IPS DF 6.9 (cell line): ENCODE measurements at regions not wholly inside any gene's neighbourhood (a gene's known extent, or its start where the extent isn't known, plus 50 kb on each side); places are given as distances from the start of the nearest gene placed in this dataset.

Source experiments
- DNase-seq: peaks from one replicate; pipeline ENCODE4 v3.0.0-alpha.2; 2013; ENCODE audit warnings: low read depth, low spot score
- H3K27ac ChIP-seq: one replicate; pipeline ENCODE4 v1.5.1; 2013; ENCODE audit warnings: low read length, control low read depth
- H3K27me3 ChIP-seq: 2 replicates; pipeline ENCODE4 v1.6.1; 2013; ENCODE audit warnings: mild to moderate bottlenecking, low read length; ENCODE audit not compliant: control insufficient read depth, insufficient read depth
- H3K36me3 ChIP-seq: 2 replicates; pipeline ENCODE4 v1.6.1; 2013; ENCODE audit warnings: low read length; ENCODE audit not compliant: control insufficient read depth, insufficient read depth
- H3K4me1 ChIP-seq: 2 replicates; pipeline ENCODE4 v1.6.1; 2013; ENCODE audit warnings: low read length; ENCODE audit not compliant: control insufficient read depth, insufficient read depth
- H3K4me3 ChIP-seq: 2 replicates; pipeline ENCODE4 v1.5.1; 2013; ENCODE audit warnings: mild to moderate bottlenecking, low read length
- H3K9me3 ChIP-seq: 2 replicates; pipeline ENCODE4 v1.6.1; 2013; ENCODE audit warnings: low read length, inconsistent platforms; ENCODE audit not compliant: control insufficient read depth, insufficient read depth
- WGBS: extraction: QIAGEN DNeasy Blood & Tissue Kit; methylation state at CpG from one replicate; pipeline ENCODE4 v1.1.7; 2013; ENCODE audit warnings: mixed read lengths, missing lambda C conversion rate; ENCODE audit not compliant: insufficient read length, insufficient coverage; 5-methylcytosine and 5-hydroxymethylcytosine counted together

DNA sequence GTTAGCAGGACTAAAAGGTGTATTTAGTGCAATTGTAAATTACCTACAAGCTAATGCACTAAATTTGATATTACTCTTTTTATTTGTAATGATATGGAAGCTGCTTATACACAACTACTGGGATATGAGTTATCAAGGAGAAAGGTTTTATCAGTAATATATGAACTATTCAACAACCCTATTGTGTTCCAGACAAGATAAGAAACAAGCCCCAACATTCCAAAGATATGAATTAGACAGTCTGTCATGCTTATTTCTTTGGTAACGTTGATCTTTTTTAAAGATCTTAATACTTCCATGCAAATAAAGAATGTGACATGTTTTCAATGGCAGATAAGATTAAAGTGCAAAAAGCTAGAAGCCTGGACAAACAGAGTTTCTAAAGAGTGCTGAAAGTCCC lies 314.0 kb upstream of the THBS1 start:
- no peaks in the 10 kb centered on the region for H3K9me3 ChIP-seq
- DNase-seq, result no peak
- H3K27ac ChIP-seq, result no peak overlapping the region
- H3K36me3 ChIP-seq, result no peaks in the 10 kb centered on the region
- no peaks in the 10 kb centered on the region for H3K27me3 ChIP-seq
- no CpG with 5 or more reads among the region's 1 CpG for WGBS
- H3K4me3 ChIP-seq, result no peak overlapping the region
- no peaks in the 10 kb centered on the region for H3K4me1 ChIP-seq

DNA sequence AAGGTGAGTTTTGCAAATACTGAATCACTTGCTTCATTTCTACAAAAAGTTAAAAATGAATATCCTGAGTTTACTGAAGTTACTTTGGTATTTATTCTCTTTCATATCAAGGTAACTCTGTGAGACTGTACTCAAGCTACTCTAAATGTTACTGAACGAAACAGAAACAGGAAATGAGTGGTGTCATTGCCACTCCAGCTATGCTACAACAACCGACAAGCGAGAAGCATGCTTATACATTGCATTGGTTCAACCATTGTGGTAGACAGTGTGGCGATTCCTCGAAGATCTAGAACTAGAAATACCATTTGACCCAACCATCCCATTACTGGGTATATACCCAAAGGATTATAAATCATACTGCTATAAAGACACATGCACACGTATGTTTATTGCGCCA lies 313.2 kb upstream of the THBS1 start:
- no peaks in the 10 kb centered on the region for H3K27me3 ChIP-seq
- no peaks in the 10 kb centered on the region for H3K4me1 ChIP-seq
- DNase-seq, result no peak
- H3K27ac ChIP-seq, result no peak overlapping the region
- WGBS, result no CpG with 5 or more reads among the region's 7 CpGs
- H3K9me3 ChIP-seq, result no peaks in the 10 kb centered on the region
- H3K4me3 ChIP-seq, result no peak overlapping the region
- H3K36me3 ChIP-seq, result no peaks in the 10 kb centered on the region

DNA sequence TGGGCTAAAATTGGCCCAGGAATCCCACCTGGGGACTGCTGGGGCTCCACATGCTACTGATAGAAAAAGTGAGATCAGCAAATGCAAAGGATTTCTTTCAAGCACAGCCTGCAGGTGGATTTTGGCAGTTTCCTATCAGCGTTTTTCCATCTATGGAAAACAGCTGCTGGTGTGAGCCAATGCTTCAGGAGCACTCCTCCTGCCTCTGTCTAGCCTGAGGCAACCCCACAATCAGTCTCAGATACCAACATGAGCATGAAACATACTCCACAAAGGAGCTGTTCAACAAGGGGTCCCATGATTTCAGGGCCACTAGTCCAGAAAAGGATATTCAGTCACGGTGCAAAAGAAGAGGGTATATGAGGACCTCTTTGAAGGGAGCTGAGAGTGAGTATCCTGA lies 311.5 kb upstream of the THBS1 start:
- H3K27ac ChIP-seq, result no peak overlapping the region
- no peaks in the 10 kb centered on the region for H3K4me1 ChIP-seq
- H3K36me3 ChIP-seq, result no peaks in the 10 kb centered on the region
- no peak for DNase-seq
- no peaks in the 10 kb centered on the region for H3K9me3 ChIP-seq
- no peaks in the 10 kb centered on the region for H3K27me3 ChIP-seq
- H3K4me3 ChIP-seq, result no peak overlapping the region
- WGBS, result no CpG with 5 or more reads among the region's 2 CpGs

DNA sequence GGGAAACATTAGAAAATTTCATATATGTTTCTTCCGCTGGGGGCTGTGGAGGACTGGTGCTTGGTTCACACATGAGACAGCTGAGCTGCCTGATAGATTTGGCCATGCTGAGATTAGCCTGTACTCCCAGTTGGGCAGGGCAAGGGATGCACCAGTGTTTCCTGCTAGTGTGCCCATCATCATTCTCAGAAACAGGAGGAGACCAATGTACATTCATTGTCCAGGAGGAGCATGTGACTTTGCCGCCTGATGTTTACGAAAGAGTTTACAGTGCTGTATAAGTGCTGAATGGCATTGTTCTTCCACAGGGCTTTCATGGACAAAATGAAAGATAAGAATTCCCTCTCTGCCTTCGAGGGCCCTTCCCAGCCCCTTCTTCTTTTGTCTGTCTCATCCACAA lies 311.1 kb upstream of the THBS1 start:
- Histone ChIP-seq H3K4me3 (no peak overlapping the region), H3K9me3 (no peaks in the 10 kb centered on the region), H3K36me3 (no peaks in the 10 kb centered on the region), H3K4me1 (no peaks in the 10 kb centered on the region), H3K27me3 (no peaks in the 10 kb centered on the region), H3K27ac (no peak overlapping the region)
- no CpG with 5 or more reads among the region's 4 CpGs for WGBS
- DNase-seq, result no peak

DNA sequence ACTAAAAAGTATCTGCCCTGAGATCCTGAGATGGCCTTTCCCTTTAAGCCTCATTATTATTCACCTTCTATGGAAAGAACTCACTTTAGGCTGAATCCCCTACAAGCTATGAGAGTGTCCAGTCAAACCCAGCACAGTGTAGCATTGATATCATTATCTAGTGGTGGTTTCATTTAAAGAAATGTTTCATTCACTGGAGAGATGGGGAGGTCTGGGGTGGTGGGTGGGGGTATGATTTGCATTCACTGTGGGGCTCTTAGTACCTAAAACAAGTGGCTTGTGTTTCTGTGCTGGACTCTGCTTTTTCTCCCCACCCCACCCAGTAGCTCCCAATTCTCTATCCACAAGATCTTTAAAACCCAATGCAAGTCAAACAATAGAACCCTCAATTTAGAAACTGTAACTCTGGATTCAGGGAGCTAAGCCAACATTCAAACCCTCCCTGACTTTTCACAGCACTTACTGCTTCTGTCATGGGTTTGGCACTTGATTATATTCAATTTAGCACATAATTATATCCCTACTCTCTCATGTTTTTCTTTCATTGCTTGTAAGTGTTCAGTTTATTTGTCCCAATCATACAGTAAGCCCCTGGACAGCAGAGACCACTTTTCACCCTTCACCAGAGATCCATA lies 310.5 kb upstream of the THBS1 start:
- Histone ChIP-seq H3K4me1 (0 out of 2 replicates have a peak, but pooled peaks cover 1% of the 10 kb centered on the region), H3K9me3 (no peaks in the 10 kb centered on the region), H3K36me3 (no peaks in the 10 kb centered on the region), H3K27ac (no peak overlapping the region), H3K27me3 (no peaks in the 10 kb centered on the region), H3K4me3 (no peak overlapping the region)
- DNase-seq, result no peak

DNA sequence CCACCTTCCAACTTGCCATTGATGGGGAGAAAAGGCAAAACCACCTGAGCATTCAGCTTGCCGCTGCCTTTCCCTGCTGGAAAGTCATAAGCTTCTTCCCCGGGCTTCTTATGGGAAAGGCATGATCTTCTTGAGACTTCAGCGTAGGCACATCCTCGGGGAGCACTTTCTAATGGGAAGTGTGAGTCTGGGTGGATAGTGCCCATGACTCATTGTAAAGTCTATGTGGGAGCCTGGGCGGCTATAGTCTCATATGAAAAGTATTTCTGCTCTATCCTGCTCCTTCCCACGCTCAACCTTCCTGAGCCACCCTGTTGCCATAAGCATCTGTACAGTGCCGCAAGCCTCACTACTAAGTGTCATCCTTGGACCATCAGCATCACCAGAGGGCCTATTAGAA lies 309.9 kb upstream of the THBS1 start:
- WGBS, result no CpG with 5 or more reads among the region's 7 CpGs
- H3K27me3 ChIP-seq, result no peaks in the 10 kb centered on the region
- 0 out of 2 replicates have a peak, but pooled peaks cover 1% of the 10 kb centered on the region for H3K4me1 ChIP-seq
- H3K36me3 ChIP-seq, result no peaks in the 10 kb centered on the region
- H3K4me3 ChIP-seq, result no peak overlapping the region
- no peaks in the 10 kb centered on the region for H3K9me3 ChIP-seq
- DNase-seq, result no peak
- H3K27ac ChIP-seq, result no peak overlapping the region

DNA sequence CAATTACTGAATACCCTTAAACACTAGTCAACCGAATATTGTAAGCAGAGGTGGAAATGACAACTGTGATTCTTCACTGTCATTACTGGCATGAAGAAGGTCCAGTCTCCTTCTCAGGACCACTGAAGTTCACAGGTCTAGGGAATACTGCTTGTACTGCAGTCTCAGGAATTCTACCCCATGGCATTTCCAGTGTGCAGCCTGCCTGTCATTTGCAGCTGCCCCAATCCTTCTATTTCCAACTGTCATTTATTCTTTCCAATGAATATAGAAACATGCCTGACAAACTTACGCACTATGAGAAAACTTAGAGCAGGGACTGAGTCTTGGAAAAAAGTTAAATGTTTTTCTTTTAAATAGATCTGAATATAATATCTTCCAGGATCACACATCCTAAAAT lies 308.0 kb upstream of the THBS1 start:
- DNase-seq, result no peak
- H3K4me3 ChIP-seq, result no peak overlapping the region
- H3K27ac ChIP-seq, result no peak overlapping the region
- H3K27me3 ChIP-seq, result no peaks in the 10 kb centered on the region
- H3K36me3 ChIP-seq, result no peaks in the 10 kb centered on the region
- no CpG with 5 or more reads among the region's 2 CpGs for WGBS
- no peaks in the 10 kb centered on the region for H3K9me3 ChIP-seq
- H3K4me1 ChIP-seq, result 0 out of 2 replicates have a peak, but pooled peaks cover 1% of the 10 kb centered on the region

DNA sequence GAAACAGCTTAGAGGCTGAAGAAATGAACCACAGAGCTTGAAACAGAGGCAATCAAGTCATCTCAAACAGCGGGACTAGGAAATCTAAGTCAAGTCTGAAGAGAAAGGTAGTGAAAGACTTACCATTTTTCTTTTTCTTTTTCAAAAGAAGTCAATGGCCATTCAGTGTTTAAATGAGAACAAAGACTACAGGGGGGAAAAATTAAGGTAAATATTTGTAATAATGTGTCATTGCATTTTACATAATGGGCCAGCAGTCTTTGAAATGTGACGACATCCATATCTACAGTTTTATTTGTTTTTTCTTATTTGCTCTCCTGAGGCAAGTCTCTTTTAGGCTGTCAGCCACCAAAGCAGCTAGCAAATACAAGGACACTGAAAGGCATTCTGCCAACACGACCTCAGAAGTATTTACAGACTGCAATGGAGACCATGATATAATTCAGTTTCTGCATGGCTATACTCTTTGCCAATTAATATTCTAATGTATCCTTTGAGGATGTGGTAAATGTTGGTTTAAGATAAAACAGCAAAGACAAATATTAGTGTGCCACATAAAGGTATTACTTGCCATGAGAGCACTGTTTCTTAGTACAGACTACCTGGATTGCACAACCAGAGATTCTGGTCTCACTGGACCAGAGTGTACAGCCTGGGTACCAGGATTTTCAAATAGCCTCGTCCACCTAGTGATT lies 307.0 kb upstream of the THBS1 start:
- no peaks in the 10 kb centered on the region for H3K9me3 ChIP-seq
- 0 out of 2 replicates have a peak, but pooled peaks cover 1% of the 10 kb centered on the region for H3K4me1 ChIP-seq
- H3K27me3 ChIP-seq, result no peaks in the 10 kb centered on the region
- DNase-seq, result no peak
- no CpG with 5 or more reads among the region's 4 CpGs for WGBS
- no peak overlapping the region for H3K4me3 ChIP-seq
- H3K36me3 ChIP-seq, result no peaks in the 10 kb centered on the region
- no peak overlapping the region for H3K27ac ChIP-seq

DNA sequence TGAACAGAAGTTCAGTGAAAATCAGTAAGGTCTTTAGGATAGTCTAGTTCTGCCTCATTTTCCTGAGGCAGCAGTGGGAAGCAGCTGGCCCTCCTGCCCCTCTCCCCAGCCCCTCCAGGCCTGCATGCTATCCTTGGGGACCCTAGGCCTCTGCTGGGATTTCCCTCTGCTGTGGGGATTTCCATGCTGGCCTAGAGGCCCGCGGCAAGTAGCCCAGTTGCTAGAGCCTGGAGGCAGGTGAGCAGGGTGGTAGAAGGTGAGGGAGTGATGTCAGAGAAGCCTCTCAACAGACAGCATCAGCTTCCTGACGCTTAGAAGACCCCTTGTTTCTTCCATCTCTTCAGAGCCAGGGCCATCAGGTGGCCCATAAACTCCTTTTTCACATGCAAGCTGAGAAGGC lies 305.8 kb upstream of the THBS1 start:
- H3K27me3 ChIP-seq, result no peaks in the 10 kb centered on the region
- DNase-seq, result no peak
- no peaks in the 10 kb centered on the region for H3K36me3 ChIP-seq
- no peak overlapping the region for H3K4me3 ChIP-seq
- 0 out of 2 replicates have a peak, but pooled peaks cover 1% of the 10 kb centered on the region for H3K4me1 ChIP-seq
- H3K27ac ChIP-seq, result no peak overlapping the region
- WGBS, result no CpG with 5 or more reads among the region's 3 CpGs
- no peaks in the 10 kb centered on the region for H3K9me3 ChIP-seq

DNA sequence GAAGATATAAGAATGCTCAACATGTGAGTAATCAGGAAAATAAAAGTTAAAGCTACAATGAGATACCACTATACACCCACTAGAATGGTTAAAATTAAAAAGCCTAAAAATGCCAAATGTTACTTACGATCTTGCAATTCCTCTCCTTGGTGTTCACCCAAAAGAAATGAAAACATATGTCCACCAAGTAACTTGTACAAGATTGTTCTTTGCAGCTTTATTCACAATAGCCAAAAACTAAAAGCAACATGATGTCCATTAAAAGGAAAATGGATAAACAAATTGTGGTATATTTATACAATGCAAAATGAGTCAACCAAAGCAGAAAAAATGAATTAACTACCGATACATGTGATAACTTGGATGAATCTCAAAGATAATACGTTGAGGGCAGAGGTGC lies 301.6 kb upstream of the THBS1 start:
- no peak for DNase-seq
- Histone ChIP-seq H3K27ac (no peak overlapping the region), H3K4me1 (0 out of 2 replicates have a peak, but pooled peaks cover 1% of the 10 kb centered on the region), H3K9me3 (no peaks in the 10 kb centered on the region), H3K36me3 (no peaks in the 10 kb centered on the region), H3K27me3 (no peaks in the 10 kb centered on the region), H3K4me3 (no peak overlapping the region)
- no CpG with 5 or more reads among the region's 3 CpGs for WGBS

DNA sequence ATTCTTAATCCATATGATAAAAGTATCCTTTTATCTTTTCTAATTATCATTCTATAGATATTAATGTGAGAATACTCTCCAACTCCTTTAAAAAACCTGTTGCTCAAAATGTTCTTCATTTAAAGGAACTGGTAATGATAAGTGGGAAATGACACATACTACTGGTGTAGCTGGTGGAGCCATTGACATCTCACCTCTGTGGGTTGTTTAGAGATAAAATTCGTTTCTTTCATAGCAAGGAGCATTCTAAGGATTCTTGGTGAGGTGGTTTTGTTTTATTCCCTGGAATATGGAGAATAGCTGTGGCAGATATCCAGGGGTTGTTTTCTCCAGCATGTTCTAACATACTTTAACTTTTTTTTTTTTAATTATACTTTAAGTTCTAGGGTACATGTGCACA lies 299.8 kb upstream of the THBS1 start:
- no peak overlapping the region for H3K4me3 ChIP-seq
- no peaks in the 10 kb centered on the region for H3K4me1 ChIP-seq
- no CpG with 5 or more reads among the region's 1 CpG for WGBS
- no peaks in the 10 kb centered on the region for H3K36me3 ChIP-seq
- DNase-seq, result no peak
- no peak overlapping the region for H3K27ac ChIP-seq
- no peaks in the 10 kb centered on the region for H3K9me3 ChIP-seq
- H3K27me3 ChIP-seq, result no peaks in the 10 kb centered on the region
